ENCODE measurements at regions not wholly inside any gene's neighbourhood (a gene's known extent, or its start where the extent isn't known, plus 50 kb on each side); places are given as distances from the start of the nearest gene placed in this dataset.

GRCh38 chr15:55031727-55032126, 165.0 kb downstream of the RSL24D1 start:
- DNase-seq (ENCODE audit: low read depth in 1 of 2, low spot score in 1 of 2) = no peak

DNA sequence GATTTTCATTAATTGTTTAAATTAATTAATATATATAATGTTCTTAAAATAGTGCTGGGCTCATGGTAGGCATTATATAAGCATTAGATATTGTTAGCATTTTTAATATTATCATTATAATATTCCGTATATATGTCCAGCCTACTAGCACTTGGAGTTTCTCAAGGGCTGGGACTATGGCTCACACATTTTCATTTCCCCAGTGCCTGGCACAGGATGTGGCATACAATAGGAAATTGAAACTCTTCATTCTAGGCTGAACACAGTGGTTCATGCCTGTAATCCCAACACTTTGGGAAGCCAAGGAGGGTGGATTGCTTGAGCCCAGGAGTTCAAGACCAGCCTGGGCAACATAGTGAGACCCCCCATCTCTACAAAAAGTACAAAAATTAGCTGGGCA, 170.4 kb downstream of the RSL24D1 start:
- no peak for DNase-seq (ENCODE audit: low read depth in 1 of 2, low spot score in 1 of 2)

DNA sequence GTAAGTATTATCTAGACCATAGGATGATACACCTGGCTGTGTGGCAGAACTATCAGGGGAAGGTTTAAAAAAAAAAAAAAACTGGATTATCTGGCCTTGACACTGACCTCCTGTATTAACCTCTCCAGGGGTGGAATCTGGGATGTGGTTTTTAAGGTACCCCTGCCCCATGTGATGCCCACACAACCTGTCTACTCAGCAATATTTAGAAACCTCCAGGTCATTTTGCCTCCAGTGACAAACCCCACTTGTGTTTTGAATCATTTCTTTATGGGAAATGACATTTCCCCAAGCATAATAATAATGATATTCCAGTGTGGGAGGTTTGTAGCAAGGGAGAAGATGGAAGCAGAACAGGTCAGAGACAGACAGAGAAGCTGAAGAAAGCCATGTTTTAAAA, 179.1 kb downstream of the RSL24D1 start:
- no peak for DNase-seq (ENCODE audit: low read depth in 1 of 2, low spot score in 1 of 2)

DNA sequence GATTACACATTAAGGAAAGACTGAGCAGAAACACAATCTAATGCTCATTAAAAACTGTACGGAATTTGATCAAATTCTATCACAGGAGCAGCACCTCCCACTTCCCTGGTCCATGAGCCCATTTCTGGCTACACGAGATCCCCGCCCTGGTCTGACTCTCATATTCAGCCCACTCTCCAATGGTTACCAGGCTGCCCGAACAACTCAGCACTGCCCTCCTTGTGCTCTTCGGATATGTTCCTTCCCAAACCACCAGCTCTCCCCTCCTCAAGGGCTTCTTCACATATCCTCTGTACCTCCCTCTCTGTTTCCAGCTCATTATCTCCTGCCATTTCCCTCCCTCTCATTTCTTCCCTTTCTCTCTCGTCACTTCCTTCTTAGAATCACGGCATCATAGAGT, 180.5 kb downstream of the RSL24D1 start:
- DNase-seq (ENCODE audit: low read depth in 1 of 2, low spot score in 1 of 2) = no peak

DNA sequence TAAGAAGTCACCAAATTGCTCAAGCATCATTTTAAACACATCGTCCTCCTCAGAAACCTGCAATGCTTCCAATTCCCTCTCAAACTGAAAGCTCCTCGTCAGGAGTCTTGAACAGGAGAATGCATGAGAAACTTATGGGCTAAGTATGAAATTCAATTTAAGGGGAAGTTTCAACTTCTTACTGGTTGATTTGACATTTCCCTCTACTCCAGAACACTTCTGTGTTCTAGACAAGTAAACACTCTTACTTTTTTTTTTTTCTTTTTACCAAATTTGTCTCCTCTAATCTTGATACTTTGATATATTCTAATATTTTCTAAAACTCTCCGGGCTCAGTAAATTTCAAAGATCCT, 181.7 kb downstream of the RSL24D1 start:
- DNase-seq (ENCODE audit: low read depth in 1 of 2, low spot score in 1 of 2) = no peak

DNA sequence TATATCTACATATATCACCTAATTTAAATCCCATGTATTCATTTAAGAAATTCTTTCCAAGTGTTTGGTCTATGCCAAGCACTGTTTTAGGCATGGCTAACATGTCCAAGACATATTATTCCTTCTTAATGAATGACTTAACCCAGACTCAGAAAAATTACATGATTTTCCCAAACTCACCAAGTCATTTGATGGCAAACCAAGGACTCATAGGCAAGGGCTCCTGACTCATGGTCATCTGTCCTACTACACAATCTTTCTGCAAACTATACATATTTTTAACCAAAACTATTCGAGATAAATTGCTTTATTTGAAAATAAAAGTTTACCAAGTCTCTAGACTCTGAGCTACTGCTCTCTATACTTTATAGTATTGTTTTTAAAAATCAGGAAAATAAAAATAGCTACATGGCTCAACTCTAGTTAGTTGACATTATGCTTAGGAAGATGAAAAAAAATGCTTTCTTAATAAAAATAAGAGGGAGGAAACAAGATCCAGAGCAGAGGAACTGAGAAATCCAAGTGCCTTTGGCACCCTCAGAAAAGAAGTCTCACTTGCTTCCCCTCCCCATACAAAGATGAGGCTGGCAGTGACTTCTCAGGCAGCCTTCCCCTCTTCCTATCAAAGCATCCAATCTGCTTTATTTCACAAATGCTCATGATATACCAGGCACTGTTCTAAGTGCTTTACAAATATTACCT, 182.2 kb downstream of the RSL24D1 start:
- no peak for DNase-seq (ENCODE audit: low read depth in 1 of 2, low spot score in 1 of 2)

DNA sequence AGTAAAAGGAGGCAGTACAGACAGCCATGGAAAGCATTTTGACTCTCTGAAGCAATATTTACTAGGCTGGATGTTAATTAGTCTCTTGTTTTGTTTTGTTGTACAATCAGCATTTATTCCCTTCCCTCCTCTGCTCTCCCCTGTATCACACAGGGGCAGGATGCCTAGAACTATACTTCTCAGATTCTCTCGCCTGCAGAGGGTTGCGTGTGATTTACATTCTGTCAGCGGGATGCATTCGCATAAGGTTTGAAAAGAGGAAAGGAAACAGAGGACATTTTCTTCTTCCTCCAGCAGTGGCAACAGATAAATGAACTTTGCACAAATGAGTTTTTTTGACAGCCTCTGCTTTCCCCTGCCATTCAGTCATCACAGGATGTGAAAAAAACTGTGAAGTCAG, 188.3 kb downstream of the RSL24D1 start:
- DNase-seq (ENCODE audit: low read depth in 1 of 2, low spot score in 1 of 2) = no peak

DNA sequence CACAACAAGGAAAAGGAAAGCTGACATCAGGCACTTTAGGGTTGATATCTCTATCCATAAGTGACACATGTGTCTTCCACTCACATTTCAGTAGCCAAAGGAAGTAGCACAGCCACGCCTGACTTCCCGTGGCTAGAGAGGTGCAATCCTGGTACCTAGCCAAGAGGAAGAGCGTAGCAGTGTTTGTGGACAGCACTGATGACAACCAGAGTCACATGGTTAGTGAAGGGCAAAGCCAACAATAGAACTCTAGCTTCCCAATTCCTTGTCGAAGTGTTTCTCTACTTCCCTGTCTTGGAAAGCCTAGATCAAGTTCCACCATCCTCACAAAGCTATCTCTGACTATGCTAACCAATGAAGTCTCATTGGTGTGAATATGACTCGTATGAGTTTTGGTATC, 189.2 kb downstream of the RSL24D1 start:
- DNase-seq (ENCODE audit: low read depth in 1 of 2, low spot score in 1 of 2) = no peak

DNA sequence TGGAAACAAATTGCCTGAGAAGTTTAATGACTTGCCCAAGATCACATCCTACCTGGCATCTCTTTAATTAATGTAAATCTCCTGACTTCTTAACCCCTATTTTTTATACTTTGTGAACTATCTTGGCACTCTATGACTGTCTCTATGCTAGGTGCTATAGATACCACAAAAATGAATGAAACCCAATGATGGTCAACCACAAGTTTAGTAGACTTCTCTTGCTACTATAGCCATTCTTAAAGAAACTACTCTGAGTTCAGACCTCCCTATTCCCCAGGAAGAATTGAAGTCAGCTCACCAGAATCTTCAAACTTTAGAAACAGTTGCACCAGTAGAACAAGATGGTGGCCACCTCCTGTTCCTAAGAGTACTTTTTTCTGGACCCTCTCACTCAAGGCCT, 191.1 kb downstream of the RSL24D1 start:
- DNase-seq (ENCODE audit: low read depth in 1 of 2, low spot score in 1 of 2) = no peak

DNA sequence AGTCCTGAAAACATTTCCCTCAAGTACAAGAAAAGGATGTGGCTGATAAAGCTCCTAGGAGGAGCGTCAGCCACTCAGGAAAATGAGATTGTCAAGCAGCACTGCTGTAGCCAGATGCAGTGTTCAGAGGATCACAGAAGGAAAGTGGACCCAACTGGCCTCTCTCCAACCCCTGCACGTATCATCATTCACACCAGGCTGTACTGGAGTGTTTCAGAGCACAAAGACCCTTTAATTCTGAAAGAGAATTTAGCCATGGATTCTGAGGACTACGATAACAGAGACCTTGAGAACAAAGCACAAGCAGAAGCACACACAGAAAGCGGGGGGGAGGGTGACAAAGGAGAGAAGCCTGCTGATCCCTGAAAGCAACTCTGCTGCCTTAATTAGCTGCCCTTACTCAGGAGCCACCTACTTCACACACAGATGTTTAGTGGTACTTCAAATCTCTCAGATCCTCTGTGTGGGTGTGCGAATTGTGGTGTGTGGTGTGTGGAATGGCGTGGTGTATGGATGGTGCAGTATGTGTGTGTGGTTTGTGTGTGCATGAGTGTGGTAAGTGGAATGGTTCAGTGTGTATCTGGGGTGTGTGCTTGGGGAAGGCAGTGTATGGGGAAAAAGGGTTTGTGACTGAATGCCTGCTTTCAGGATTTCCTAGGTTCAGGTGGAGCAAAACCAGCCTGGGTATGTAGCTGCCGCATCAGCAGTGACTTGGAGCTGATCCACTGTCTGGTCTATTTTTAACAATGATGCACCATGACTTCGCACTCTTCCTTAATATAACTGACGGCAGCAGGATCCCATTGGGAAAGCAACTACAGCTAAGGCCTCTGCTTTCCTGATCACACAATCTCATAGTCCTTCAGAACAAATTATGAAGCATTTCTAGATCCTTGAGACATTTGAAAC, 192.5 kb downstream of the RSL24D1 start:
- DNase-seq (ENCODE audit: low read depth in 1 of 2, low spot score in 1 of 2) = no peak

GRCh38 chr15:54998661-54999060, 198.1 kb downstream of the RSL24D1 start:
- no peak for DNase-seq (ENCODE audit: low read depth in 1 of 2, low spot score in 1 of 2)

GRCh38 chr15:54990793-54991192, 205.9 kb downstream of the RSL24D1 start:
- DNase-seq (ENCODE audit: low read depth in 1 of 2, low spot score in 1 of 2) = no peak

- DNase-seq (ENCODE audit: low read depth in 1 of 2, low spot score in 1 of 2) = no peak
Measured at GRCh38 chr15:54987881-54988280, 208.9 kb downstream of the RSL24D1 start.

DNA sequence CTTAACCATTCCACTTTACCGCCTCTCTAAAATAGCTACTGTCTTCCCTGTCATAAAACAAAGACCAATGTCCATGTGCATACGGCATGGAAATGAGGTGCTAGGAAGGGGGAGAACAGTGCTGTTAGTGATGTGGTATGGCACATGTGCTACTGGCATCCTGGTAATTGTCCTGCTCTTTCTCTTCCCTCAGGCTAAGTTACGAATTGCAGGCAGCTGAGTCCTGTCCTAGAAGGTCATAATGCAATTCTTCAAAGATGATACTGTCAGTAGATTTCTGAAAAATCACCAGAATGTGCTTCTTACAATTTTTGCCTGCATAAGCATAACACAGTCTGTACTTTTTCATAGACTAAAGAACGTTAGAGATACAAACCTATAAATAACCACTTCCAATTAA, 216.8 kb downstream of the RSL24D1 start:
- no peak for DNase-seq (ENCODE audit: low read depth in 1 of 2, low spot score in 1 of 2)

DNA sequence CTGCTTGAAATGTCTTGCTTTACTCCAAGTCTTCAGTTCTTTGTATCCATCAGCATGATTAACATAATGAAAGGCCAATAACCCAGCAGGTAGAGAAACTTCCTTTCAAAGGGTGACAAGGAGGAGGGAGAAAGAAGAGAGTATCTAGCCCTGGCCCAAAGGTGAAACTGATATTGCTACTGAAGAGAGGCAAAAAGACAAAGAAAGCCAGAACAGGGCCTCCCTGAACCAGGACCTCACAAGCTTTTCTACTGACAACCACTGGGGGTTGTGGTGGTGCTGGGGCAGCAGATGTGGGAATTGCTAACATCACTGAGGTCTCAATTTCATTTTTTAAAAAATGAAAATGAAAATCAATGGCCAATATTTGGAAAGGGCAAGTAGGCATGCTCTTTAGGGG, 234.1 kb downstream of the RSL24D1 start:
- no peak for DNase-seq (ENCODE audit: low read depth in 1 of 2, low spot score in 1 of 2)

DNA sequence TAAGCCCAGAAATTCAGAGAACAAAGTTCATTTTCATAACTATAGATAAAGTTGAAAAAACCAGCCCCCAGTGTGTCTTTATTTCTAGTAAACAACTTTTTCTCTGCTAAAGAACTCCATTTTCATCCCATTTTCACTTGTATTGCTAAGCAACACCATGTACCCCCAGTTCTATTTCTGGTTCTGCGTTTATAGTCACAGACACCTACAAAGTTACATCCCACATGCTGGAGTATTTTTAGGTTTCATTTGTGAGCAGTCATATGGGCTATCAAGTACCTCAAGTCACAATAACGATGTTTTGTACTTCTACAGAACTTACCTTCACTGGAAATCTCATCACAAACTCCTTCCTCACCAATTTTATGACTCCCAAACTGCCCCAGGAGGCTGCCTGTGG, 236.5 kb downstream of the RSL24D1 start:
- no peak for DNase-seq (ENCODE audit: low read depth in 1 of 2, low spot score in 1 of 2)

GRCh38 chr15:54941417-54941816, 255.3 kb downstream of the RSL24D1 start:
- no peak for DNase-seq (ENCODE audit: low read depth in 1 of 2, low spot score in 1 of 2)

- DNase-seq (ENCODE audit: low read depth in 1 of 2, low spot score in 1 of 2) = no peak
Measured at GRCh38 chr15:54917312-54917711, 279.4 kb downstream of the RSL24D1 start.

DNA sequence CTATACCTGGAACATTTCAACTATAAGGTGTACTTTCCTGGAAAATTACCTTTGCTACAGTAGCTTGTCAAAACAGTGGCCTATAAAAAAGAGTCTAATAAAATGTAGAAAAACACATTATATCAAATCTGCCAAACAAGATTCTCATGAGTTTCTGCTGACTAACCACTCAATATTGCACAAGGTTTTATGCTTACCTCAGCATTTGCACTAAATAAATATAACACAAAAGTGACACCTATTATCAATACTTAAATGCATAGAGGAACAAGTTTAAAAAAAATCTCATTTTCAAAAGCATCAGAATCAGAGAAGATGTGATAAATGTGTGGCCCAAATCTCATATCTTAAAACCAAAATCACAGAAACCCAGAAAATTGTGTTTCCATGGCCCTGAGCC, 281.4 kb downstream of the RSL24D1 start:
- no peak for DNase-seq (ENCODE audit: low read depth in 1 of 2, low spot score in 1 of 2)

- DNase-seq (ENCODE audit: low read depth in 1 of 2, low spot score in 1 of 2) = no peak
Measured at GRCh38 chr15:54884312-54884711, 312.4 kb downstream of the RSL24D1 start.

GRCh38 chr15:54859982-54860381, 336.8 kb downstream of the RSL24D1 start:
- no peak for DNase-seq (ENCODE audit: low read depth in 1 of 2, low spot score in 1 of 2)

GRCh38 chr15:54854667-54855066, 342.1 kb downstream of the RSL24D1 start:
- no peak for DNase-seq (ENCODE audit: low read depth in 1 of 2, low spot score in 1 of 2)

- no peak for DNase-seq (ENCODE audit: low read depth in 1 of 2, low spot score in 1 of 2)
Measured at GRCh38 chr15:54850101-54850500, 346.6 kb downstream of the RSL24D1 start.

Data from activated T-helper 1 cell treated with anti-CD3 and anti-CD28 coated beads, Interleukin-2, amount 50 U/mL, for 16 hours (primary cell).